Body of pancreas (tissue), 4 donors: ENCODE measurements at regions not wholly inside any gene's neighbourhood (a gene's known extent, or its start where the extent isn't known, plus 50 kb on each side); places are given as distances from the start of the nearest gene placed in this dataset.

Source experiments
- CTCF ChIP-seq, 7 experiments: fragments of 450-650 bp in 4 of 7; fragments of 200-600 bp in 3 of 7; sonication (generic) in 3 of 7; IDR thresholded peaks; one replicate each; pipeline ENCODE4 v1.5.1; 2016 to 2019; ENCODE audit warnings: antibody characterized with exemption in 7 of 7
- POLR2A ChIP-seq, 3 donors: fragments of 450-650 bp; IDR thresholded peaks; one replicate each; pipeline ENCODE4 v1.6.1; 2016; ENCODE audit warnings: antibody characterized with exemption in 3 of 3, mild to moderate bottlenecking in 2 of 3

- TF ChIP-seq CTCF (IDR thresholded peaks at IDR 0.05) (no peak), POLR2A (IDR thresholded peaks at IDR 0.05) (no peak)
Measured at GRCh38 chr3:177758126-177758525, 560.8 kb upstream of the TBL1XR1 start.
